ENCODE measurements at regions not wholly inside any gene's neighbourhood (a gene's known extent, or its start where the extent isn't known, plus 50 kb on each side); places are given as distances from the start of the nearest gene placed in this dataset.
"Not testable (repeated sequence)": the region's sequence is repeated elsewhere in the genome, so short reads cannot be mapped to it uniquely, and the experiment has no call there.

DNA sequence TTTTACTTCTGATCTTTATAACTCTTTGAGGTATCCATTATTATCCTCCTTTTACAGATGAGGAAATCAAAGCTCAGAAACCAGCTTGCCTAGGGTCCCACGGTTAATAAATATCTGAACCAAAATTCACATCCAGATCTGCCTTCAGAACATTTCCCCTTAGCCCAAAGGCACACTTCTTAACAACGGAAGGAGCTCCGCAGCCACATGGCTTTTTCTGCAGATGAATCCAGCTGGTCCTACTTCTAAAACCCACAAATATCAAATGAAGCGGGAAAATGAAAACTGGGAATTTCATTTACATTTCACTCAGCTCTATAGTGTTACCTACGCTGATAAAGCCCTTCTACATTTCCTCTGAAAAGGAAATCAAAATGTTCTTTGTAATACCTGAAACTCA, 357.0 kb upstream of the ID2 start:
- Histone ChIP-seq H3K9me3 (ENCODE audit: control insufficient read depth in 1 of 2, low read length in 2 of 2) (no peaks in the 10 kb centered on the region), H3K4me3 (ENCODE audit: low read depth in 1 of 2, low read length in 2 of 2) (no peak overlapping the region), H3K27ac (ENCODE audit: low read length) (no peak overlapping the region), H3K36me3 (ENCODE audit: control insufficient read depth in 1 of 2, insufficient read depth in 2 of 2, low read length in 2 of 2) (no peaks in the 10 kb centered on the region), H3K4me1 (ENCODE audit: control insufficient read depth in 1 of 2, insufficient read depth in 2 of 2, low read length in 2 of 2) (no peaks in the 10 kb centered on the region), H3K27me3 (ENCODE audit: low read depth, low read length) (no peaks in the 10 kb centered on the region)

GRCh38 chr2:8327371-8328100, 354.3 kb upstream of the ID2 start:
- Histone ChIP-seq H3K4me3 (ENCODE audit: low read depth in 1 of 2, low read length in 2 of 2) (no peak overlapping the region), H3K27ac (ENCODE audit: low read length) (no peak overlapping the region), H3K9me3 (ENCODE audit: control insufficient read depth in 1 of 2, low read length in 2 of 2) (no peaks in the 10 kb centered on the region), H3K27me3 (ENCODE audit: low read depth, low read length) (no peaks in the 10 kb centered on the region), H3K4me1 (ENCODE audit: control insufficient read depth in 1 of 2, insufficient read depth in 2 of 2, low read length in 2 of 2) (no peaks in the 10 kb centered on the region), H3K36me3 (ENCODE audit: control insufficient read depth in 1 of 2, insufficient read depth in 2 of 2, low read length in 2 of 2) (no peaks in the 10 kb centered on the region)

DNA sequence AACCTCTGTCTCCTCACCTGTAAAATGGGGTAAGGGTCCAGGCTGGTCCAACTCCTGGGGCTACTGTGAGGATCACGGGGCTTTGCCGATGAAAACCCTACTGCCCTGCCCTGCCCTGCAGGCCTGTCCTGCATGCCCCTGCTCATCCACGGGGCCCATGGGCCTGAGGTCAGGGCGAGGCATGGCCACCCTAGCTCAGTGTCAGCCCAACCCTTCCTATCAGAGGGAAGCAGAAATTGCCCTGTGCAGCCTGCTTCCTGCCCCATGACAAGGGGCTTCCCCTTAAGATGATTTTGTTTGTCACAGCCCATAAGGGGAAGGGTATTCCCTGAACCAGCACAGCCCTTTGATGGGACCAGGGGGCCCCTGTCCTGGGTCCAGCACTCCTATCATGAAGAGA, 353.6 kb upstream of the ID2 start:
- Histone ChIP-seq H3K27me3 (ENCODE audit: low read depth, low read length) (no peaks in the 10 kb centered on the region), H3K9me3 (ENCODE audit: control insufficient read depth in 1 of 2, low read length in 2 of 2) (no peaks in the 10 kb centered on the region), H3K27ac (ENCODE audit: low read length) (no peak overlapping the region), H3K36me3 (ENCODE audit: control insufficient read depth in 1 of 2, insufficient read depth in 2 of 2, low read length in 2 of 2) (no peaks in the 10 kb centered on the region), H3K4me1 (ENCODE audit: control insufficient read depth in 1 of 2, insufficient read depth in 2 of 2, low read length in 2 of 2) (no peaks in the 10 kb centered on the region), H3K4me3 (ENCODE audit: low read depth in 1 of 2, low read length in 2 of 2) (no peak overlapping the region)

DNA sequence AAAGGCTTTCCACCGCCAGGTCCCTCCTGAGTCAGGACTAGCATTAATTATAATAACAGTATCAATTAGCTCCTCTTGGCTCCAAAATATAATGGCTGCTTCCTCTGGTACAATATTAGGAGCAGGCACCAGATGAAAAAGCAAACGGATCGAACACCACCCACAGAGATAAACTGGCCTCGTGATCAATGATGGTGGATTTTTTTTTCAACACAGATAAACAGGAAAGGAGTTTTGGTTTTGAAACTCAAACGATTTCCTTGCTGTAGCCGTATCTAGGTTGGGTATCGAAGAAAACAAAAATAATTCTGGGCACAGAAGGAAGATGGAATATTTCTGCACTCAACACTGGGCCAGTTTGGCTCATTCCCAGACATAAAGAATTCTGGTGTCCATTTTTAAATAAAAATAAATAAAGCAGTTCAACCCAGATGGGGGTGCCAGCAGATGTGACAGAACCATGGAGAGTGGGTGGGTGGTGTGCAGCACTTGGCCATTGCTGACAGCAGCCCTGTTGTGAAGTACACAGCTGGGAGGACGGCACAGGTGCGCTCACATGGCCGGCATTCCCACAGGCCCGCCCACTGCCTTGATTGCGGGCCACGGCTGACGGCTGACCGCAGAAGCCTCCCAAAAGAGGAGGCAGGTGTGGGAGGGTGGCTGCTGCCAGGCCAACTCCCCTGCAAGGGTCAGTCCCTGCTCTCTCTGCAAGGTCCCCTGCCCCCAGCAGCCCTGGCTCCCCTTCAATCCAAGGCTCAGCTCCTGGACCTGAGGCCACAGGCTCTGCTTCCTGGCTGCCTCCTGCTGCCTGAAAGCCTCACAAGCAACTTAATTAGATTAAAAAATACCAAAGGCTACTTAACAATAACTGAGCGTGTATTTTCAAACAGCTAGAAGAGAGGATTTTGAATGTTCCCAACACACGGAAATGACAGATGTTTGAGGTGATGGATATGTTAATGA, 351.9 kb upstream of the ID2 start:
- no peak overlapping the region for H3K27ac ChIP-seq (ENCODE audit: low read length)
- H3K9me3 ChIP-seq (ENCODE audit: control insufficient read depth in 1 of 2, low read length in 2 of 2) = no peaks in the 10 kb centered on the region
- no peaks in the 10 kb centered on the region for H3K36me3 ChIP-seq (ENCODE audit: control insufficient read depth in 1 of 2, insufficient read depth in 2 of 2, low read length in 2 of 2)
- no peaks in the 10 kb centered on the region for H3K4me1 ChIP-seq (ENCODE audit: control insufficient read depth in 1 of 2, insufficient read depth in 2 of 2, low read length in 2 of 2)
- no peaks in the 10 kb centered on the region for H3K27me3 ChIP-seq (ENCODE audit: low read depth, low read length)
- no peak overlapping the region for H3K4me3 ChIP-seq (ENCODE audit: low read depth in 1 of 2, low read length in 2 of 2)

- no peak overlapping the region for H3K4me3 ChIP-seq (ENCODE audit: low read depth in 1 of 2, low read length in 2 of 2)
- no peak overlapping the region for H3K27ac ChIP-seq (ENCODE audit: low read length)
- H3K27me3 ChIP-seq (ENCODE audit: low read depth, low read length) = no peaks in the 10 kb centered on the region
- no peaks in the 10 kb centered on the region for H3K36me3 ChIP-seq (ENCODE audit: control insufficient read depth in 1 of 2, insufficient read depth in 2 of 2, low read length in 2 of 2)
- no peaks in the 10 kb centered on the region for H3K9me3 ChIP-seq (ENCODE audit: control insufficient read depth in 1 of 2, low read length in 2 of 2)
- H3K4me1 ChIP-seq (ENCODE audit: control insufficient read depth in 1 of 2, insufficient read depth in 2 of 2, low read length in 2 of 2) = no peaks in the 10 kb centered on the region
These were observed 350.8 kb upstream of the ID2 start for GRCh38 chr2:8331068-8331467.

DNA sequence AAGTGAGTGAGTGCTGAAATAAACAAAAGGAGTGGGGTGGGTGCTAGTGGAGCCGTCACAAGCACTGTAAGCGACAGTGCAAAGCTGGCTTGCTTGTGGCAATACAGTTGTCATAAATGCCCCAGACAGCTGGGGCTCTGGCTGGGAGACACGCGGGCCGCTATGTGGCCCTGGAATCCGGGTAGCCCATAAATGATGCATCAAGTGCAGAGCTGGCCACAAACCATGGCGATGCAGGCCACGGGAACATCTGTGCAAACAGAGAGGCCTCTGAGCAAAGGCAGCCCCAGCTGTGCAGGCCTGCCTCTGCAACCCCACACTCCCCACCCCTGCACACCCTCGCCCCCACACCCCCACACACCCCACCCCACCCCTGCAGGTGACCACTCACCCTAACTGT, 349.2 kb upstream of the ID2 start:
- Histone ChIP-seq H3K9me3 (ENCODE audit: control insufficient read depth in 1 of 2, low read length in 2 of 2) (no peaks in the 10 kb centered on the region), H3K36me3 (ENCODE audit: control insufficient read depth in 1 of 2, insufficient read depth in 2 of 2, low read length in 2 of 2) (no peaks in the 10 kb centered on the region), H3K27ac (ENCODE audit: low read length) (no peak overlapping the region), H3K27me3 (ENCODE audit: low read depth, low read length) (no peaks in the 10 kb centered on the region), H3K4me1 (ENCODE audit: control insufficient read depth in 1 of 2, insufficient read depth in 2 of 2, low read length in 2 of 2) (no peaks in the 10 kb centered on the region), H3K4me3 (ENCODE audit: low read depth in 1 of 2, low read length in 2 of 2) (no peak overlapping the region)

DNA sequence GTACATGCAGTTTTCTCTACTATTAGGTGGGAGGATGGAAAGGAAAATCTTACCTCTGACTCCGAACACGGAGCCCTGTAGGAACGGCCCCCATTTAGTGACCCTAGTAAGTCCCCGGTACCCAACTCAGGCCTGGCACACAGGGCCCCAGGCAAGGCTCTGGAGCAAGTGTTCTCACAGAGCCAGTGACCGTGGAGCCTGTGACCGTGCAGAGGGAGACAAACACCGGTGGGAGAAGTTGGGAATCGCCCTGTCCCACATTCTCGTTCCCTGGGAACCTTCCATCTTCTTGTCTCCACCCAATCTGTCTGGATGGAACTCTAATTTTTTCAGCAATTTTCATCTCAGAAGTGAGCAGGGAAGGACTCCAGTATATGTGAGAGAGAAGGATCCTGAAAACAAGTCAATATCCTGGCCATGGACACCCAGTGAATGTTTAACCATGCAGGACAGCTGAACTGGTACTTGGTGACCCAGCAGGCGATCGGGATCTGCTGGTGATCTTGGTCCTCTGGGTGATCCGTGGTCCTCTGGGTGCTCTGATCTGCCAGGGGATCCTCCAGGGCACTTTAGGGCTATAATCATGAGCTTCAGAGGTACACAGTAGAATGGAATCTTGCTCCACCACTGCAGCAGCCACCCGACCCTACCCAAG, 348.6 kb upstream of the ID2 start:
- no peak overlapping the region for H3K27ac ChIP-seq (ENCODE audit: low read length)
- no peaks in the 10 kb centered on the region for H3K4me1 ChIP-seq (ENCODE audit: control insufficient read depth in 1 of 2, insufficient read depth in 2 of 2, low read length in 2 of 2)
- no peaks in the 10 kb centered on the region for H3K9me3 ChIP-seq (ENCODE audit: control insufficient read depth in 1 of 2, low read length in 2 of 2)
- no peaks in the 10 kb centered on the region for H3K27me3 ChIP-seq (ENCODE audit: low read depth, low read length)
- no peaks in the 10 kb centered on the region for H3K36me3 ChIP-seq (ENCODE audit: control insufficient read depth in 1 of 2, insufficient read depth in 2 of 2, low read length in 2 of 2)
- no peak overlapping the region for H3K4me3 ChIP-seq (ENCODE audit: low read depth in 1 of 2, low read length in 2 of 2)

- H3K9me3 ChIP-seq (ENCODE audit: control insufficient read depth in 1 of 2, low read length in 2 of 2); H3K36me3 ChIP-seq (ENCODE audit: control insufficient read depth in 1 of 2, insufficient read depth in 2 of 2, low read length in 2 of 2); H3K27ac ChIP-seq (ENCODE audit: low read length); H3K4me1 ChIP-seq (ENCODE audit: control insufficient read depth in 1 of 2, insufficient read depth in 2 of 2, low read length in 2 of 2); H3K4me3 ChIP-seq (ENCODE audit: low read depth in 1 of 2, low read length in 2 of 2); H3K27me3 ChIP-seq (ENCODE audit: low read depth, low read length): not testable (repeated sequence)
These were observed 348.0 kb upstream of the ID2 start for GRCh38 chr2:8333832-8334187.

DNA sequence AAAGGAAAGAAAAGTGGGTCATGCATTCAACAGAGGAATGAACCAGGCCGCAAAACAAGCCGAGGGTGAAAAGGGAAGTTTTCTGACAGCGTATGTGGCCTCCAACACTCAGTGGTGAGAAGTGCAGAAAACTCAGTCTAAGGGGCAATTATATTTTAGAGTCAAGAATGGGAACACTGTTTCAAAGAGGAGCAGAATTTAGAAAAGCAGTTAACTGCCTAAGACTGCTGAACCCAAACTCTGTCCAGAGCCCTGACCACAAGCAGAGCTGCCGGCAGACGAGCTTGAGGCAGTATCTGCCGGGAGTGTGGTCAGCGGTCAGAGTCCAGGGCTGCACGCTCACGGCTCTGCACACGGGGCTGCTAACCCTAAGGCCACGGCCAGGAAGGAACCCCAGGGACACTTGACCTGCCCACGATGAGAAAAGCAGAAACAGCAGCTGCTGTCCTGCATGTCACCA, 347.0 kb upstream of the ID2 start:
- Histone ChIP-seq H3K27ac (ENCODE audit: low read length) (no peak overlapping the region), H3K4me1 (ENCODE audit: control insufficient read depth in 1 of 2, insufficient read depth in 2 of 2, low read length in 2 of 2) (no peaks in the 10 kb centered on the region)

GRCh38 chr2:8335801-8336200, 346.1 kb upstream of the ID2 start:
- H3K4me3 ChIP-seq (ENCODE audit: low read depth in 1 of 2, low read length in 2 of 2) = no peak overlapping the region
- no peaks in the 10 kb centered on the region for H3K36me3 ChIP-seq (ENCODE audit: control insufficient read depth in 1 of 2, insufficient read depth in 2 of 2, low read length in 2 of 2)
- H3K4me1 ChIP-seq (ENCODE audit: control insufficient read depth in 1 of 2, insufficient read depth in 2 of 2, low read length in 2 of 2) = no peaks in the 10 kb centered on the region
- no peak overlapping the region for H3K27ac ChIP-seq (ENCODE audit: low read length)
- no peaks in the 10 kb centered on the region for H3K9me3 ChIP-seq (ENCODE audit: control insufficient read depth in 1 of 2, low read length in 2 of 2)
- no peaks in the 10 kb centered on the region for H3K27me3 ChIP-seq (ENCODE audit: low read depth, low read length)

More for the DNA sequence above, 347.0 kb upstream of the ID2 start:
- H3K27me3 ChIP-seq (ENCODE audit: low read depth, low read length) = no peaks in the 10 kb centered on the region
- no peaks in the 10 kb centered on the region for H3K9me3 ChIP-seq (ENCODE audit: control insufficient read depth in 1 of 2, low read length in 2 of 2)
- H3K36me3 ChIP-seq (ENCODE audit: control insufficient read depth in 1 of 2, insufficient read depth in 2 of 2, low read length in 2 of 2) = no peaks in the 10 kb centered on the region
- no peak overlapping the region for H3K4me3 ChIP-seq (ENCODE audit: low read depth in 1 of 2, low read length in 2 of 2)

DNA sequence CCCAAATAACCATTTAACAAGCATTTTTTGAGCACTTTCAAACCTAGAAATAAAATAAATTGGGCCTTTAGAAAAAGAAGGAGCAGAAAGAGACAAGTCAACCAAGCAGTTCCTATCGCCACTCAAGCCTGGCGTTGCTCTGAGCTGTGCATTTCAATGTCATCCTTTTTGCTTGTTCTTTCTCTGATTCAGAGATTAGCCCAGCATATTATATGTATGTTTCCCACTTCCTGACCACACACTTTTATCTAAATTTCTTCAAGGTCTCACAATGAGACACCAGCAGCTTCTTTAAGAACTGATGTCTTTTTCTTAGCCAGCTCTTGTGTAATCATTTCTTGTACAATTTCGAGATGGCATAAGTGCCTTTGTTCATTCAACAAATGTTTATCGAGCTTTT, 344.5 kb upstream of the ID2 start:
- no peaks in the 10 kb centered on the region for H3K27me3 ChIP-seq (ENCODE audit: low read depth, low read length)
- H3K27ac ChIP-seq (ENCODE audit: low read length) = no peak overlapping the region
- no peak overlapping the region for H3K4me3 ChIP-seq (ENCODE audit: low read depth in 1 of 2, low read length in 2 of 2)
- H3K36me3 ChIP-seq (ENCODE audit: control insufficient read depth in 1 of 2, insufficient read depth in 2 of 2, low read length in 2 of 2) = no peaks in the 10 kb centered on the region
- H3K9me3 ChIP-seq (ENCODE audit: control insufficient read depth in 1 of 2, low read length in 2 of 2) = no peaks in the 10 kb centered on the region
- H3K4me1 ChIP-seq (ENCODE audit: control insufficient read depth in 1 of 2, insufficient read depth in 2 of 2, low read length in 2 of 2) = no peaks in the 10 kb centered on the region

Data from muscle layer of duodenum (tissue), 2 donors.